ENCODE measurements at regions not wholly inside any gene's neighbourhood (a gene's known extent, or its start where the extent isn't known, plus 50 kb on each side); places are given as distances from the start of the nearest gene placed in this dataset.

- H3K27ac ChIP-seq: no peak overlapping the region
- no peaks in the 10 kb centered on the region for H3K27me3 ChIP-seq
- H4K20me1 ChIP-seq: no peaks in the 10 kb centered on the region
- peaks cover 0 to 17% (median under 1%) of the 10 kb centered on the region in 10 experiments; a peak in 7 of 20 replicates for H3K4me1 ChIP-seq
- TF ChIP-seq Cebpa-rat (IDR thresholded peaks at IDR 0.05): no peak
- no peaks in the 10 kb centered on the region for H3K9me3 ChIP-seq (replicated peaks in 1 of 11)
- H3K9ac ChIP-seq: no peak overlapping the region
- no peak overlapping the region for H3K4me2 ChIP-seq
- H3K4me3 ChIP-seq: no peak overlapping the region
- no peaks in the 10 kb centered on the region for H3K36me3 ChIP-seq
These were observed 463.2 kb upstream of the AGTR1 start for GRCh38 chr3:148234536-148234935.

GRCh38 chr3:148235566-148235965 is 462.1 kb upstream of the AGTR1 start:
- TF ChIP-seq Cebpa-rat (IDR thresholded peaks at IDR 0.05): no peak
- no peak overlapping the region for H3K4me3 ChIP-seq
- H3K9ac ChIP-seq: no peak overlapping the region
- no peaks in the 10 kb centered on the region for H4K20me1 ChIP-seq
- H3K4me1 ChIP-seq: peaks cover 0 to 13% (median 0%) of the 10 kb centered on the region in 10 experiments; a peak in 7 of 20 replicates
- no peak overlapping the region for H3K4me2 ChIP-seq
- H3K9me3 ChIP-seq (replicated peaks in 1 of 11): no peaks in the 10 kb centered on the region
- H3K36me3 ChIP-seq: no peaks in the 10 kb centered on the region
- no peaks in the 10 kb centered on the region for H3K27me3 ChIP-seq
- H3K27ac ChIP-seq: no peak overlapping the region

GRCh38 chr3:148238421-148238821 is 459.3 kb upstream of the AGTR1 start:
- H3K4me1 ChIP-seq: peaks cover 0 to 7% (median 0%) of the 10 kb centered on the region in 10 experiments; a peak in 6 of 20 replicates

GRCh38 chr3:148240351-148240750 is 457.4 kb upstream of the AGTR1 start:
- Histone ChIP-seq H3K27ac (no peak overlapping the region), H3K9ac (no peak overlapping the region), H3K36me3 (no peaks in the 10 kb centered on the region), H3K4me3 (no peak overlapping the region), H4K20me1 (no peaks in the 10 kb centered on the region), H3K4me1 (peaks cover 0 to 7% (median 0%) of the 10 kb centered on the region in 10 experiments; a peak in 1 of 20 replicates), H3K9me3 (replicated peaks in 1 of 11) (no peaks in the 10 kb centered on the region), H3K4me2 (no peak overlapping the region), H3K27me3 (no peaks in the 10 kb centered on the region)
- no peak for TF ChIP-seq Cebpa-rat (IDR thresholded peaks at IDR 0.05)

More at GRCh38 chr3:148238421-148238821, 459.3 kb upstream of the AGTR1 start:
- Histone ChIP-seq H3K36me3 (no peaks in the 10 kb centered on the region), H3K4me3 (no peak overlapping the region), H3K4me2 (no peak overlapping the region), H3K27me3 (no peaks in the 10 kb centered on the region), H3K9ac (no peak overlapping the region), H3K27ac (no peak overlapping the region), H3K9me3 (replicated peaks in 1 of 11) (no peaks in the 10 kb centered on the region), H4K20me1 (no peaks in the 10 kb centered on the region)
- TF ChIP-seq Cebpa-rat (IDR thresholded peaks at IDR 0.05): no peak

GRCh38 chr3:148243609-148244008 is 454.1 kb upstream of the AGTR1 start:
- Histone ChIP-seq H3K4me3 (no peak overlapping the region), H3K9ac (no peak overlapping the region), H3K4me2 (no peak overlapping the region), H3K27ac (no peak overlapping the region), H3K27me3 (no peaks in the 10 kb centered on the region), H3K9me3 (replicated peaks in 1 of 11) (no peaks in the 10 kb centered on the region), H3K4me1 (peaks cover 0 to 1% (median 0%) of the 10 kb centered on the region in 10 experiments; a peak in 1 of 20 replicates), H3K36me3 (no peaks in the 10 kb centered on the region), H4K20me1 (no peaks in the 10 kb centered on the region)
- TF ChIP-seq Cebpa-rat (IDR thresholded peaks at IDR 0.05): no peak

GRCh38 chr3:148246291-148246923 is 451.3 kb upstream of the AGTR1 start:
- H4K20me1 ChIP-seq: no peaks in the 10 kb centered on the region
- no peaks in the 10 kb centered on the region for H3K36me3 ChIP-seq
- TF ChIP-seq Cebpa-rat (IDR thresholded peaks at IDR 0.05): no peak
- H3K9me3 ChIP-seq (replicated peaks in 1 of 11): no peaks in the 10 kb centered on the region
- no peak overlapping the region for H3K27ac ChIP-seq
- H3K4me2 ChIP-seq: no peak overlapping the region
- H3K27me3 ChIP-seq: no peaks in the 10 kb centered on the region
- H3K9ac ChIP-seq: no peak overlapping the region
- no peak overlapping the region for H3K4me3 ChIP-seq
- no peaks in the 10 kb centered on the region for H3K4me1 ChIP-seq

- Histone ChIP-seq H3K4me2 (no peak overlapping the region), H3K27ac (no peak overlapping the region), H3K9ac (no peak overlapping the region), H3K36me3 (no peaks in the 10 kb centered on the region), H3K9me3 (replicated peaks in 1 of 11) (peaks cover 0 to 10% (median 7%) of the 10 kb centered on the region in 11 experiments; a peak in 9 of 22 replicates), H3K4me1 (no peaks in the 10 kb centered on the region), H4K20me1 (no peaks in the 10 kb centered on the region), H3K27me3 (no peaks in the 10 kb centered on the region), H3K4me3 (no peak overlapping the region)
- TF ChIP-seq Cebpa-rat (IDR thresholded peaks at IDR 0.05): no peak
These were observed 444.0 kb upstream of the AGTR1 start for GRCh38 chr3:148253713-148254112.

- no peaks in the 10 kb centered on the region for H3K36me3 ChIP-seq
- H4K20me1 ChIP-seq: no peaks in the 10 kb centered on the region
- no peak overlapping the region for H3K9ac ChIP-seq
- H3K27me3 ChIP-seq: no peaks in the 10 kb centered on the region
- H3K4me1 ChIP-seq: no peaks in the 10 kb centered on the region
- no peak overlapping the region for H3K27ac ChIP-seq
- no peak overlapping the region for H3K4me2 ChIP-seq
- no peak overlapping the region for H3K4me3 ChIP-seq
- H3K9me3 ChIP-seq (replicated peaks in 1 of 11): peaks cover 0 to 10% (median 8%) of the 10 kb centered on the region in 11 experiments; a peak in 9 of 22 replicates
- no peak for TF ChIP-seq Cebpa-rat (IDR thresholded peaks at IDR 0.05)
These were observed 443.3 kb upstream of the AGTR1 start for GRCh38 chr3:148254402-148254801.

- Histone ChIP-seq H3K27ac (no peak overlapping the region), H3K9ac (no peak overlapping the region), H3K4me2 (no peak overlapping the region), H3K9me3 (replicated peaks in 1 of 11) (peaks cover 0 to 10% (median 8%) of the 10 kb centered on the region in 11 experiments; a peak in 9 of 22 replicates), H3K4me3 (no peak overlapping the region), H3K4me1 (no peaks in the 10 kb centered on the region), H3K27me3 (no peaks in the 10 kb centered on the region), H3K36me3 (no peaks in the 10 kb centered on the region), H4K20me1 (no peaks in the 10 kb centered on the region)
- TF ChIP-seq Cebpa-rat (IDR thresholded peaks at IDR 0.05): no peak
These were observed 441.4 kb upstream of the AGTR1 start for GRCh38 chr3:148255981-148256969.
